ENCODE measurements at regions not wholly inside any gene's neighbourhood (a gene's known extent, or its start where the extent isn't known, plus 50 kb on each side); places are given as distances from the start of the nearest gene placed in this dataset.

- Histone ChIP-seq H3K27me3 (ENCODE audit: insufficient read depth, poor library complexity, severe bottlenecking) (no peaks in the 10 kb centered on the region), H3K27ac (replicated peaks) (no peak overlapping the region), H3K4me3 (replicated peaks; ENCODE audit: insufficient read depth, low read length) (no peak overlapping the region)
- no peak for DNase-seq (ENCODE audit: low read depth in 1 of 2, low spot score in 1 of 2)
- TF ChIP-seq CTCF (IDR thresholded peaks at IDR 0.05; ENCODE audit: insufficient read depth, low read length) (no peak), REST (IDR thresholded peaks at IDR 0.05; ENCODE audit: insufficient replicate concordance, low read depth) (no peak), GABPA (IDR thresholded peaks at IDR 0.05; ENCODE audit: low read depth) (no peak), SPI1 (IDR thresholded peaks at IDR 0.05; ENCODE audit: borderline replicate concordance, low read depth) (no peak), POLR2AphosphoS5 (IDR thresholded peaks at IDR 0.05; ENCODE audit: low read depth) (no peak)
Observed at GRCh38 chr12:124664395-124665111, 97.1 kb upstream of the NCOR2 start.

- TF ChIP-seq POLR2AphosphoS5 (IDR thresholded peaks at IDR 0.05; ENCODE audit: low read depth) (no peak), CTCF (IDR thresholded peaks at IDR 0.05; ENCODE audit: insufficient read depth, low read length) (no peak), SPI1 (IDR thresholded peaks at IDR 0.05; ENCODE audit: borderline replicate concordance, low read depth) (no peak)
- Histone ChIP-seq H3K4me3 (replicated peaks; ENCODE audit: insufficient read depth, low read length) (no peak overlapping the region), H3K27me3 (ENCODE audit: insufficient read depth, poor library complexity, severe bottlenecking) (no peaks in the 10 kb centered on the region), H3K27ac (replicated peaks) (no peak overlapping the region)
- no peak for DNase-seq (ENCODE audit: low read depth in 1 of 2, low spot score in 1 of 2)
Observed at GRCh38 chr12:124663771-124664366, 96.5 kb upstream of the NCOR2 start.

GRCh38 chr12:124663206-124663605 lies 95.8 kb upstream of the NCOR2 start:
- Histone ChIP-seq H3K27me3 (ENCODE audit: insufficient read depth, poor library complexity, severe bottlenecking) (no peaks in the 10 kb centered on the region), H3K27ac (replicated peaks) (no peak overlapping the region), H3K4me3 (replicated peaks; ENCODE audit: insufficient read depth, low read length) (no peak overlapping the region)
- TF ChIP-seq CTCF (IDR thresholded peaks at IDR 0.05; ENCODE audit: insufficient read depth, low read length) (no peak), REST (IDR thresholded peaks at IDR 0.05; ENCODE audit: insufficient replicate concordance, low read depth) (no peak), POLR2AphosphoS5 (IDR thresholded peaks at IDR 0.05; ENCODE audit: low read depth) (no peak), GABPA (IDR thresholded peaks at IDR 0.05; ENCODE audit: low read depth) (no peak), SPI1 (IDR thresholded peaks at IDR 0.05; ENCODE audit: borderline replicate concordance, low read depth) (no peak)
- DNase-seq (ENCODE audit: low read depth in 1 of 2, low spot score in 1 of 2): no peak
